Effector memory CD4-positive, alpha-beta T cell (primary cell): ENCODE measurements at regions not wholly inside any gene's neighbourhood (a gene's known extent, or its start where the extent isn't known, plus 50 kb on each side); places are given as distances from the start of the nearest gene placed in this dataset.

Experiments
- DNase-seq, 3 donors: peaks; one replicate each; pipeline ENCODE4 v3.0.0-alpha.2; 2020
- H3K27ac ChIP-seq: 2 replicates; pipeline ENCODE4 v1.7.0; 2013; ENCODE audit warnings: mild to moderate bottlenecking, low read length, moderate library complexity; ENCODE audit not compliant: insufficient read depth, poor library complexity, severe bottlenecking
- H3K27me3 ChIP-seq: replicated peaks from 2 replicates; pipeline ENCODE4 v1.7.0; 2013; ENCODE audit warnings: mild to moderate bottlenecking, low read length; ENCODE audit not compliant: insufficient read depth, control insufficient read depth, poor library complexity, severe bottlenecking
- H3K36me3 ChIP-seq: 2 replicates; pipeline ENCODE4 v1.7.0; 2013; ENCODE audit warnings: mild to moderate bottlenecking, low read length, moderate library complexity; ENCODE audit not compliant: control insufficient read depth, insufficient read depth
- H3K4me1 ChIP-seq: 2 replicates; pipeline ENCODE4 v1.7.0; 2013; ENCODE audit warnings: low read length, mild to moderate bottlenecking; ENCODE audit not compliant: control insufficient read depth, insufficient read depth, poor library complexity, severe bottlenecking
- H3K4me3 ChIP-seq: 2 replicates; pipeline ENCODE4 v1.7.0; 2013; ENCODE audit warnings: low read length, low read depth, mild to moderate bottlenecking; ENCODE audit not compliant: insufficient read depth, poor library complexity, severe bottlenecking
- H3K9me3 ChIP-seq: 2 replicates; pipeline ENCODE4 v1.7.0; 2013; ENCODE audit warnings: mild to moderate bottlenecking, low read length, moderate library complexity; ENCODE audit not compliant: control insufficient read depth

DNA sequence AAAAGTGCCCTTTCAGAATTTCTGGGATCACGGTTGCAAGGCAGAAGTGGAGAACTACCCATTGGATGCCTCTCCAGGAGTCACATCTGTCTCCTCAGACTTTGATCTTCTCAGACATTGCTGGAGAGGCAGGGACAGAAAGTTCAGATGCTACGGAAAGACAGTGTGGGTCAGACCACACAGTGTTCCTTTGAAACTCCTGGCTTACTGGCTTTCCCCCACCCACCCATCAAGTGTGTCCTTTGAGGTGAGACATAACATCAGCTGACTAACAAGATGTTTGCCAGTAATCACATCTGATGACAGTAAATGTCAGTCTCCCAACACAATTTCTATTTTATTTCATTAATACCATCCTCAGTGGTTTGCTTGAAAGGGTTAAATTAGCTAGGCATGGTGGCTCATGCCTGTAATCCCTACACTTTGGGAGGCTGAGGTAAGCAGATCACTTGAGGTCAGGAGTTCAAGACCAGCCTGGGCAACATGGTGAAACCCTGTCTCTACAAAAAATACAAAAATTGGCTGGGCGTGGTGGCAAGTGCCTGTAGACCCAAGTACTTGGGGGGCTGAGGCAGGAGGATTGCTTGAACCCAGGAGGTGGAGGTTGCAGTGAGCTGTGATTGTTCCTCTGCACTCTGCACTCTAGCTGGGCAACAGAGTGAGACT is 67.2 kb upstream of the SNX9 start:
- peaks cover 16% of the 10 kb centered on the region for H3K4me1 ChIP-seq
- H3K9me3 ChIP-seq: no peaks in the 10 kb centered on the region
- no peak overlapping the region for H3K4me3 ChIP-seq
- no peak for DNase-seq
- no peak overlapping the region for H3K27ac ChIP-seq
- H3K36me3 ChIP-seq: no peaks in the 10 kb centered on the region
- H3K27me3 ChIP-seq: no peaks in the 10 kb centered on the region

DNA sequence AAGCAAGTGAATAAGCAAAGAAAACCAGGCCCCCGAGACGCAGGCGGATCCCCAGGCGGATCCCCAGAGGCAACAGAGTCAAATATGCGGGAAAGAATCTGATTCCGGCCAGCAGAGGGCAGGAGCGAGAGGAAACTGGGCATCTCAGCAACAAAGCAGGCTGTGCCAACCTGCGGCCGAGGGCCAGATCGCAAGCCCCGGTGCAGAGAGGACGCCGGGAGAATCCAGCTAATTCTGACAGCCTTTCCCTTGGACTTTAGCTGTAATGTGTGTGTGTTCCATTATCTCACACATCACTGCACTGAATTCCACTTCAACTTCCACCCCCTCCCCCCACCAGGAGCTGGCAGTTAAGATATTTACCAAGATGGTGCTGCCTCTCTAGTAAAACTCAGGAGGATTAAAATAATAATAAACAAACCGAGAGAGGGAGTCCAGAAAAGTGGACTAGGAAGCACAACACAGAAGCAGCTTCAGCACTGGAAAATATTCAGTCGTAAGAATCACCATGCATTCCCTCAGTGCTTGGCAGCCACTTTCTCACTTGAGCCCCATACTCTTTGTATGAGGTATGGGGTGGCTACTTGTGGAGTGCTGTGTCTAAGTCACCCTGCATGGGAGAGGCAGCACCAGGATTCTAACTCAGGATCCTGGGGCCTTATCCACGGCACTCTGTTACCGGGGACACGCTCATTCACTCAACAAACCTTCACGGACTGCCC is 66.2 kb upstream of the SNX9 start:
- no peak overlapping the region for H3K4me3 ChIP-seq

DNA sequence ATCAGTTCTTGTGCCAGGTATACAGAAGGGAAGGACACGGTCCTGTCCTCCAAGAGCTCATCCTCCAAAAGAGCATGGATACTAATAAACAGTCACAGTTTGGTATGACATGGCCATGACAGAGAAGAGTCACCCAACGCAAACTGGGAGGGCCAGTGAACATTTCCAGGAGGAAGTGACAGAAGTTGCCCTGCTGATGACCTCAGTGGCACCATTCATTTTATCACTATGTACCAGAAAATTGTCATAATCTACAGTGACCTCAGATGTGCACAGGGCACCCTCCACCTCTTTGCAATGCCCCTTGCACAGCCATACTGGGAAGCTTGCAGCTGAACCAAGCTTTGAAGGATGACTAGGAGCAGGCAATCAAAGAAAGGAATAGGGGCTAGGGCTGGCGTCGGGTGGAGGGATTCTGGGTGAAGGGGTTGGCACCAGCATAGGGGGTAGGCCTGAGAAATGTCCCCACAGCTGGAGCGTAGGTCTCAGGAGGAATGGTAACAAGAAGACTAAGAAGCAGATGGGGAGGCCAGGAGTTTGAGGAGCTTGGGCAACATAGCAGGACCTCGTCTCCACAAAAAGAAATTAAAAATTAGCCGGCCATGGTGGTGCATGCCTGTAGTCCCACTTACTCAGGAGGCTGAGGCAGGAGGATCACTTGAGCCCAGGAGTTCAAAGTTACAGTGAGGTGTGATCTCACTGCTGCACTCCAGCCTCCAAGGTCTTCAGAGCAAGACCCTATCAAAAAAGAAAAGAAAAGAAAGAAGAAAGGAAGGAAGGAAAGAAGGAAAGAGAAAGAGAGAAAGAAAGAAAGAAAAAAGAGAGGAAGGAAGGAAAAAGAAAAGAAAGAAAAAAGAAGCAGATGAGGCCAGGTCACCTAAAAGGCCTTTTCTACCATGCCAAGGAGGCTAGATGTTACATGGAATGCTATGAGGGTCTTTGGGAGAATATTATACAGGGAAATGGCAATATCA is 65.3 kb upstream of the SNX9 start:
- H3K27me3 ChIP-seq: no peaks in the 10 kb centered on the region
- no peak for DNase-seq
- H3K4me3 ChIP-seq: no peak overlapping the region
- peaks cover 29% of the 10 kb centered on the region for H3K4me1 ChIP-seq
- H3K36me3 ChIP-seq: no peaks in the 10 kb centered on the region
- no peak overlapping the region for H3K27ac ChIP-seq
- H3K9me3 ChIP-seq: no peaks in the 10 kb centered on the region

More for the DNA sequence above, 66.2 kb upstream of the SNX9 start:
- peak; percentile 54 to 67 (median 61) for DNase-seq
- Histone ChIP-seq H3K4me1 (peaks cover 22% of the 10 kb centered on the region), H3K27ac (no peak overlapping the region), H3K36me3 (no peaks in the 10 kb centered on the region), H3K27me3 (no peaks in the 10 kb centered on the region), H3K9me3 (no peaks in the 10 kb centered on the region)

DNA sequence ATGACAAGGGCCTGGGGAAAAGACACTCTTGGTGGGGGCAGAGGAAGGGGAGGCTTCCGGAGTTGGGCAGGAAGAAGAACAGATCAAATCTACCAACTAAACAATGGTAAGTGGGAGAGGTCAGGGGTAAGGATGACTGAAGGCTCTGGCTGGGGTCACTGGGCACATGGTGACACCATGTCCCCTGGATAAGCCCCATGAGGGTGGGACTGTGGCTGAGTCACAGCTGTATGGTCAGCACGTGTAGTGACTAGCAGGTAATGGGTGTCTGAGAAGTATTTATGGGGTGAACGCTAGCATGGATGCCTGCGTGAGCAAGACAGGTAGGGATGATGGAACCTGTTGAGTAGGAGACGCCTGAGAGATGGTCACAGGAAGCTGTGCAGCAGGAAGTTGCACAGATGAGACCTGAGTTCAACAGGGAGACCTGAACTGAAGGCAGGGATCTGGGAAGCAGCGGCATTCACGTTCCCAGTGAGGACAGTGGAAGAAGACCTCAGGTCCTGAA is 64.5 kb upstream of the SNX9 start:
- DNase-seq: no peak
- no peaks in the 10 kb centered on the region for H3K36me3 ChIP-seq

DNA sequence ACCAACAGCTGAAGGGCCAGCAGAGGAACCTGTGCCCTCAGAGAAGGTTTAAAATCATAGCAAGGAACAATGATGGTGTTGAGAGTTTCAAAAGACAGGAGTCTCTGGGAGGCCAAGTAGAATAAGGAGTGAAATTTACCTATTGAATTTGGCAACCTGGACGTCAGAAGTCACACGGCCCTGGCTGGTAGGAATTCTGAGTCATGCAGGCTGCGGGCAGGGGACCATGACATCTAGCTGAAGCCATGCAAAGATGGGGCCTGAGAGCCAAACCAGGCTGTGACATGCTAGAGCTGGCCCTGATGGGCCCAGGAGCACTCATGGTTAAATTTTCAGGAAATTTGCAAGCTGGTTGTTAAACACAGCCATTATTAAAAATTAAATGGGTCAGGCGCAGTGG is 64.0 kb upstream of the SNX9 start:
- H3K27ac ChIP-seq: no peak overlapping the region
- H3K9me3 ChIP-seq: no peaks in the 10 kb centered on the region
- H3K4me1 ChIP-seq: peaks cover 41% of the 10 kb centered on the region
- H3K36me3 ChIP-seq: no peaks in the 10 kb centered on the region
- H3K4me3 ChIP-seq: no peak overlapping the region
- no peak for DNase-seq
- H3K27me3 ChIP-seq: no peaks in the 10 kb centered on the region

More for the DNA sequence above, 64.5 kb upstream of the SNX9 start:
- H3K4me1 ChIP-seq: peaks cover 36% of the 10 kb centered on the region
- H3K27ac ChIP-seq: no peak overlapping the region
- H3K4me3 ChIP-seq: no peak overlapping the region
- H3K27me3 ChIP-seq: no peaks in the 10 kb centered on the region
- no peaks in the 10 kb centered on the region for H3K9me3 ChIP-seq

DNA sequence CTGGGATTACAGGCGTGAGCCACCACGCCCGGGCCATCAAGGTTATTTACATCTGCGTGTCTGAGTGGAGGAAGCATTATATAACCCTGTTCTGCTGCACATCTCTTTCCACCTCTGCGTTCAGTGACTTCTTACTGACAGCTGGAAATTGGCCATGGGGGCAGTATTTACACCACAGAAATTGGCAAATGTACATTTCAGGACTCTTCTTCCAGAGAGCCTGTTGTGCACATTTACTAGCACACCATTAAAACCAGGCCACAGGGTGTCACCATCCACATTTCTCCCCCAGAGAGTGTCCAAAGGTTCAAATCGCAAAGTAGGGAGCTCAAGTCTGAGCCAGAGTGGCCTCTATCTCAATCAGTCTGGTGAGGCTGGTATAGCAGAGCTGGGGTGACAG is 62.9 kb upstream of the SNX9 start:
- H3K36me3 ChIP-seq: no peaks in the 10 kb centered on the region

DNA sequence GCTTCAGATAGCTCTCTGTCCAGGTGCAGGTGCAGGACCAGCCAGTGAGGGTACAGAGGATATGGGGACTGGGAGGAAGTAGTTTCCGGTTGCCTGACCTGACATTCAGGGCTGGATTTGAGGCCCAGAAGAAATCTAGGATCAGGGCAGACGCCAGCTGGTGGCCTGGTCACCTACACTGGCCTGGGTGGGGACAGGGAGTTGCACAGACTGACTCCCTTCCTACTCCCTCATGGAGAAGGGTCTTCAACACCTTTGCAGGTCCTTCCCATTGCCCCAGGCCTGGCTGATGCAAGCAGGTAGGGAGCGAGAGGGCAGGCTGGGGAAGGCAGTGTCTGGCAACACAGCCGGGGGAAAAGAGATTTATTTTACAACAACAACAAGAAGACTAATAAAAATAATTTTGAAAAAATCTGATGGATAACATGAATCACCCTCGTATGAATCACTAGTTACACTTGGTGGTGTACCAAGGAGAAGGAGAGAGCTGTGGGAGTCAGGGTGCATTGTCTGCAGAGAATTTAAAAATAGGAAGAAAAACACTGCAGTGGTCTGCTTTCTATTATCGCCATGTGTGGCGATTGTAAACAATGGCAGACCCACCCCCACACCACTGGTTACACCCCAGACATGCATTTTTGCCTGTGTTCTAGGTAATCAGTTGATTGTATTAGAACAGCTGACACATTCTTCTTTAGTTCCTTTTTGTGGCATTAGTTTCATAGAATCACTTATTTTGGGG is 62.3 kb upstream of the SNX9 start:
- Histone ChIP-seq H3K4me1 (peaks cover 46% of the 10 kb centered on the region), H3K27ac (peak overlapping the region; percentile 50), H3K36me3 (no peaks in the 10 kb centered on the region), H3K4me3 (no peak overlapping the region), H3K27me3 (no peaks in the 10 kb centered on the region), H3K9me3 (no peaks in the 10 kb centered on the region)
- DNase-seq: peak in 1 of 3 donors; percentile 26

More for the DNA sequence above, 62.9 kb upstream of the SNX9 start:
- H3K4me1 ChIP-seq: peaks cover 49% of the 10 kb centered on the region
- H3K4me3 ChIP-seq: no peak overlapping the region
- no peaks in the 10 kb centered on the region for H3K27me3 ChIP-seq
- peak overlapping the region; percentile 50 for H3K27ac ChIP-seq
- DNase-seq: no peak
- H3K9me3 ChIP-seq: no peaks in the 10 kb centered on the region

DNA sequence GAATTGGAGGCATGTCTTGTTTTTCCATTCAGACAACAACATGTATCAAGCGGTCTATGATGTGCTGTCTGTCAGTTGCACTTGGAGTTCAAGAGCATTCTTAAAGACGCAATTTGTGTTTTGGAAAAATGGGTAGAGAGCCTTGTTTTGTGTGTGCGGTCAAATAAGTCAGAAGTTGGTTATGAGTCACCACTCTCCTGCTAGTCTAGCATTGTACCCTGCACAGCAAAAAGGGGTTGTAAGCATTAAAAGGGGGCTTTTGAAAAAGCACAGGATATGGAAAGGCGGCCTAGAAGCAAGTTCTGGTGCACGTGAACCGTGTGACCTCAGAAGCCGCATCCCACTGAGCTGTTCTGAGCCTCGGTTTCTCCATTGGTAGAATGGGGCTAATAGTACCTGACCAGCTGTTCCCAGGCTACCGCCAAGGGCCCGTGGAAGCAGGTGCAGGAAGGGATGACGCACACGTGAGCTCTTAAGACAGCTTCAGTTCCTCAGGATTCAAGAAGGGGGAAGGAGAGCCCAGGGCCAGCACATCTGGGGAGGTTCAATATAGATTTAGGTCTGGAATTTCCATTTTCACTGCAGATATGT is 61.6 kb upstream of the SNX9 start:
- peak; percentile 21 to 49 (median 26) for DNase-seq
- Histone ChIP-seq H3K4me1 (peaks cover 46% of the 10 kb centered on the region), H3K9me3 (no peaks in the 10 kb centered on the region), H3K4me3 (no peak overlapping the region), H3K27me3 (no peaks in the 10 kb centered on the region), H3K36me3 (no peaks in the 10 kb centered on the region), H3K27ac (peak overlapping the region; percentile 54)

DNA sequence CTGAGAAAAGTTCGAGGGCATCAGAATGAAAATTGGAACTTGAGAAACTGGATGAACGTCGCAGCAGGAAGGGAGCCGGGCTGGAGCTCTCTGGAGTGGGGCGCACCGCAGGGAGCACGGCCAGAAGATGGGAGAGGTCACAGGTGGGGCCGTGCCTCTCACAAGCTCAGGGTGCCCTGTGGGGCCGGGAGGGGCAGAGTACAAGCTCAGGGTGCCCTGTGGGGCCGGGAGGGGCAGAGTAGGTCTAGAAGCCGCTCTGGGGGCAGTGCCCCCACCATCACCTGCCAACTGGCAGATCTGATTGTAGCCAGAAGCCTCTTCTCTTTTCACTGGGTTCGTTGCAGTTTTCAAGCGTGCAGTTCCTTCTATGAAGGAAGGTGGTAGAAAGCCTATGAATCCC is 61.1 kb upstream of the SNX9 start:
- H3K4me1 ChIP-seq: peaks cover 45% of the 10 kb centered on the region
- no peaks in the 10 kb centered on the region for H3K27me3 ChIP-seq
- H3K27ac ChIP-seq: peak overlapping the region; percentile 54
- no peaks in the 10 kb centered on the region for H3K9me3 ChIP-seq
- no peak for DNase-seq
- no peaks in the 10 kb centered on the region for H3K36me3 ChIP-seq
- no peak overlapping the region for H3K4me3 ChIP-seq
